GM19372 (cell line): ENCODE measurements at regions not wholly inside any gene's neighbourhood (a gene's known extent, or its start where the extent isn't known, plus 50 kb on each side); places are given as distances from the start of the nearest gene placed in this dataset.
A peak's percentile ranks its signal among the peaks of the same experiment; 100 is the strongest.

Source experiments
- ATAC-seq: cut with Tn5 transposase; IDR thresholded peaks from one replicate; pipeline ENCODE4 v1.9.1; 2021; ENCODE audit warnings: mild to moderate bottlenecking, low read depth, moderate library complexity; ENCODE audit not compliant: unreplicated experiment

DNA sequence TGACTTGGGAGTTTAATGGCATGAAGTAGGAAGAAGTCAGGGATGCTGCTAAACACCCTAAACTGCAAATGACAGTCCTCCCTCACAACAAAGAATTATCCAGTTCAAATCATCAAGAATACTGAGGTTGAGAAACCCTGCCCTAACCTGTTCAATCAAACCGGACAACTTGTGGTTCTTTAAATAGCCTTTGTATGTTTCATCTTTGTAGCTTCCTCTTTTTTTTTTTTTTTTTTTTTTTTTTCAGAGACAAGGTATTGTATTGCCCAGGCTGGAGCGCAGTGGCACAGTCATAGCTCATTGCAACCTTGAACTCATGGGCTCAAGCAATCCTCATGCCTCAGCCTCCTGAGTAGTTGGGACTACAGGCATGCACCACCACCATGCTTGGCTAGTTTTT is 52.5 kb upstream of the TTC29 start:
- no peak for ATAC-seq

DNA sequence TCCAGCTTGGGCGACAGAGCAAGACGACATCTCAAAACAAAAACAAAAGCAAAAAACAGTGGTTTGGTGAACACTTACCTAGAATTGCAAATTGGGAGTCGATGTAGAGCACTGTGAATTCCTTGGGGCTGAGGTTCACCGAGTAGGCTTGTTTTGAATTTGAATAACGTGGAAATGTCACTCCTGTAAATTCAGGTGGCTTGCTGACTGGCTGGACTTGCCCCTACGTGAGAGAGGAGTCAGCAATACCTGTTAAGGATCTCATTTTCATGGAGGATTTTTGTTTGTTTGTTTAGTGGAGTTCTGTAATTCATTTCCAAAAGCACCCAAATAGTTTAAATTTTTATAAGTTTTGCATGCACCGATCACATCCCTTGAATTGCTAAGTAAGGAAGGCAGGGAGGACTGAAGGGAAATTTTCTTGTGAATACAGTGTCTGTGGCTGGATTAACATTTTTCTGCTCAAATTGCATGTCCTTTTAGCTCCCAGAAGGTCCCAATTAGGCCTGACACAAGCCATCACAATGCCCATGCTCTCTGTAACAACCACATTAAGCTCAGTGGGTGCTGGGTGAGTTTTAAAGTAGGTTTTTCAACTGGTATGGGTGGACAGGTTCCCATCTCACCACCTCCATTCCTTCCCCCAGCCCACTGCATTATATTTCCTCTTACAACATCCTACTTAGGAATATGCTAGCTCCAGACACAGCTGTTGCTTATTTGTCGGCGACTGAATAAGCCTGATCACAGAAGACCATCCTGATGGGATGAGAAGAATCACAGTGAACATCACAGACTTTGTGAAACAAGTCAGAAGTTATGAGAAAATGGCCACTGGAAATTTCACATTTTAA is 58.5 kb upstream of the TTC29 start:
- ATAC-seq = no peak

DNA sequence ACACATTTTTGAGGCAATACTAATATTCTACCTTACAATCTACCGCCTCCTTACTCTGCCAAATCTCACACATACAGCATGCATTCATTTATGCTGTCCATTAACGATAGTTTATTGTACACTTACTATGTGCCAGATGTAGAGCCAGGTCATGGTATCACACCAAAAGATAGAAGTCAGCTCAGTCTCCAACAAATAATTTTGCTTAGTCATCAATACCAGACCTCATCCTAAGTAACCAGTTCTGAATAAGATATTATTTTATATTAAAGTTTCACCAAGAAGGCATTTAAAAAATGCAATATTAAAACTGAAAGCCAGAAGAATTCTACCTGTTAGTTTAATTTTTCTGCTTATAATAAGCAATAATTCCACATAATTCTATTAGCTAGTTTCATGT is 60.6 kb upstream of the TTC29 start:
- ATAC-seq = no peak

DNA sequence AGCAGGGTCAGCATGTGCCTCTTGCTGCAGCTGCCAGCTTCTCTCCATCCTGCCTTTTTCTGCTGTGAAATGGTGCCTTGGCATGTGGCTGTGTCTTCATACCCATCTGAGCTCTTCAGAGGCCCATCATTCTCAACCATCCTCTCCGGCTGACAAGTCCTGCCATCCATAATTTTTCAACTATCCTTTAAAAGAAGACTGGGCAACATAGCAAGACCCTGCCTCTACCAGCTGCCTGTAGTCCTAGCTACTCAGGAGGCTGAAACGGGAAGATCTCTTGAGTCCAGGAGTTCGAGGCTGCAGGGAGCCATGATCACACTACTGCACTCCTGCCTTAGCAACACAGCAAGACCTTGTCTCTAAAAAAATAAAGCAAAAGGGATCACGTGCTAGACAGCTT is 64.2 kb upstream of the TTC29 start:
- ATAC-seq = no peak

DNA sequence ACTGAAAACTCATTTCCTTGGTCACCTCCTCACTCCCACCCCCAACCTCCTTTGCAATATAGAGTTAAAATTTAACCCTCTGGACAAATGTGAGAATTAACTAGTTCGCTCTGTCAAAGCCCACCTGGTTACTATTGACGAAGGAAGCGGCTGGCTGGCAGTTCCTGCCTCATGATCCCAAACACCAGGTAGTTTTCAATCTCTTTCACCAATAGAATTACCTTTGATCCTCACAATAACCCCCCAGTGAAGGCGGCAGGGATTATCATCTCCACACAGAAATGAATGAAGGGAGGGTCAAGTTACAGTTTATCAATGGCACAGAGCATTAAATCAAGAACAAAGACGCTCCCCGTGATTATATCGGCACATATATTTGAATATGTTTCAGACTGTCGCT is 65.7 kb upstream of the TTC29 start:
- no peak for ATAC-seq

DNA sequence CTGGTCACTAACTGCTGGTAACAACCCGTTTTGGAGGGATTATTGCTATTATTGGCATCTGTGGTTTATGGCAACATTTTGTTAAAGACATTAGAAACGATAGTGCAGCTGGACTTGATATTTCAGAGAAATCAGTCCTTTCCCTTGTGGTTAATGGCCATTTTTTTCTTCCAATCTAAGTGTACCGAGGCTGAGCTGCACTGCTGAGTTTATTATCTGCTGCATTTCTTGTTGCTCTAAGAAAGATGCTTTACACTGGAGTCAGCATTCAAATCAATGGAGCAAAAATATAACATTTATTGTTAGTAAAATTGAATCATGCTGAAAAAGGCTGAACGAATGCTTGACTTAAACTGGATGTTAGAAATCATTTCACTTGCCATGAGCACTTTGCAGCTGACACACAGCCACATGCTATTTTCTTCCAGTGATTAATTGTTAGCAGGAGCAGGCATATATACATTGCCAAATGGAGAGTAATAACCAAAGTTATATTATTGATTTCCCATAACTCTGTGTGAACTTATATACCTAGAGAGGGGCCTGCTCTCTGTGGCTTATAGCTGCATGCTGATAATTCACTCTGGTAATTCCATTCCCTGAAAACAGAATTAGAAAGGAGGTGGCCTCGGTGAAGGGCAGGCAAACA is 66.5 kb upstream of the TTC29 start:
- ATAC-seq = no peak

DNA sequence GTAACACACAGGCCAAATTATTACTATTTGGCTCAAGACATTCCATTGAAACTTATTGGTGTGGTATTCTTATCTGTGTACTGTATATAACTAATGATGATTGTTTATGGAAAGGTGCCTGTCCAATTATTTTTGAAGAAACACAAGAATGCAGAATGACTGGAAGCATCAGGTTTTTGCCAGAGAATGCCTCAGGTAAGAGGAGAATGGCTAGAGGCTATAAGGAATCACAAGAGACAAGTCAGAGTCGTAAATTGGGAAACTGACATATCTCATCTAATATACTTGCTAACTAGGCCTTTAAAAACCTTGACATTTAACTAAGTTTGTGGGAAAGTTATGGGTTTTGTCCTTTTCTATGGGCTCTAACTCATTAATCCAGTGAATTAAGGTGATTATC is 69.3 kb upstream of the TTC29 start:
- no peak for ATAC-seq

DNA sequence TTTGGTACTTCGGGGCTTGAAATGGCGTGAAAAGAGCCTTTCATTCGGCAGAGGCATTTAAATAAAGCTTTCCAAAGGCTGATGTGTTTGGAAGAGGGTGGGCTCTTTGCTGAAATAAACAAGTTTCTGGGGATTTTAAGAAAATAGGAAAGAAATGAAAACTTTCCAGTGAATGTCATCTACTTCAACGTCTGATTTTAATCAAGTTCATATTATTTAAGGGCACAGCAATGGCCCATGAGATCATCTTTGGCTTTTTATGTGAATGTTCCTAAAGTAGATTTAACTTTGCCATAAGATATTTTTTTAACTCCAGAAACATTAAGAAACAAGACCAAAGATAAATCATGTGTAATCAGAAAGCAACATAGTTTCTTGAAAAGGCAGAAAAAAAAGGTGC is 69.8 kb upstream of the TTC29 start:
- ATAC-seq = no peak

DNA sequence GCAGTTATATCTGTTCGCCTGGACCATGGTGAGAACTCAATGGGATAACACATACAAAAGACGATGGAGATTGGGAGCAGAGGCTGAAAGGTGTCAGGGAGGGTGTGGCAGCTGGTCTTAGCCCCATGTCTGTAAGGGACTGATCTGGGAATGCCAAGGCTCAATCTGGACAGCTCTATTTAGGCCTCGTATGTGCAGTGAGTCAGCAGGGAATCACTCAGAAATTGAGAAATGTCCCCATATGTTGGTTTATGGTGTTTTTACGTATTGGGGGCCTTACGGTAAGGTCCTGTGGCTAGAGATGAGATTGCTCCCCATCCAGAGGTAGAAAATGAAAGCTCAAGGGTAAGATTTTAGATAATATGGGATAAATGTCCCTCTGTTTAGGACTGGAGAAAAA is 71.4 kb upstream of the TTC29 start:
- ATAC-seq = no peak

DNA sequence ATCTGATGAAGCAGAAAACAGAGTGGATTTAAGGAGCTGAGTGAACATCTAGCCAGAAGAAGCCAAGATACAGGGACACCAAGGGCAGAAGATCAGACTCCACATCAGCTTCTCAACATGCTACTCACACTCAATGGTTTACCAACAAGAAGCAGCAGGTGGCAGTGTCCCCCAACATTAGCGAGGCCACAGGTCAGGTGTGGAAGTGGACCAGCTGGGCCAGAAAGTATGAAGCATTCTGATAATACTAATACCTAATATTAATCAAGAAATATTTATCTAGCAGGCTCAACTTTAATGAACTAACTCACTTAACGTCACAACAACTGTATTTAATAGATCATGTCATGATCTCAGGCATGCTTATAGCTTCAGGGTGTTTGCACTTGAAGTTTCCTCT is 73.4 kb upstream of the TTC29 start:
- ATAC-seq = peak; percentile 88

DNA sequence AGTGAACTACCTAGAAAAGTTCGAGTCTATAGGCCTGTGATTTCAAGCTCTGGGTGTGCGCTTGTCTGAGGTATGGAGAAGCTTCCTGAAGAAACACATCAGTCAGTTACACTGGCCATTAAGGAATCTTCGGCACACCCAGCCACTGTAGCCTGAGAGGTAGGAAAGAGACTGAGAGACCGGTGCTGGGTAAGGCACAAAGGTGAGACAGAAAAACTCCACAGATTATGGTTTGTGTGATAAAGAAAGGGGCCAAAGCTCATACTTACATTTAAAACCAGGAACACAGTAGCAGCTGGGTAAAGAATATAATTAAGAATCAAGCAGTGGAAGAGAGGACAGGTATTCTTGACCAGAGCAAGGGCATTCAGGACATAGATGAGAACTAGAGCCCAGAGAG is 74.8 kb upstream of the TTC29 start:
- ATAC-seq = no peak

DNA sequence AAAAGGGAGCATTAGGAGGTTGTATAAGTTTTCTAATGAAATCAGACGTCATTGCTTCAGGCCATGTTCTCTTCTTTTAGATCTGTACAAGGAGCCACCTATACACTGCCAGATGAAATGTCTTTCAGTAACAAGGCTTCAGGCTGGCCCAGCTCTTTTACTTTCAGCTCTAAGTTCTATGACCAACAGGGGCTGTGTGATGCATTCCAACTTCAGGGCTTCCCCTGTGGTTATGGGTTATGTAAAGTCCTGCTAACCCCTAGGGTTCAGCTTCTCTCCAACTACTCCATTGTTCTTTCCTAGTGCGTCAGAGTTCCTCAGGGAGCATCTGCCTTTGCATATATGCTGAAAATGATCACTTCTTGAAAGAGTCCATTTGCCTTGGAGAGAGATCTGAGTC is 79.4 kb upstream of the TTC29 start:
- ATAC-seq = no peak

DNA sequence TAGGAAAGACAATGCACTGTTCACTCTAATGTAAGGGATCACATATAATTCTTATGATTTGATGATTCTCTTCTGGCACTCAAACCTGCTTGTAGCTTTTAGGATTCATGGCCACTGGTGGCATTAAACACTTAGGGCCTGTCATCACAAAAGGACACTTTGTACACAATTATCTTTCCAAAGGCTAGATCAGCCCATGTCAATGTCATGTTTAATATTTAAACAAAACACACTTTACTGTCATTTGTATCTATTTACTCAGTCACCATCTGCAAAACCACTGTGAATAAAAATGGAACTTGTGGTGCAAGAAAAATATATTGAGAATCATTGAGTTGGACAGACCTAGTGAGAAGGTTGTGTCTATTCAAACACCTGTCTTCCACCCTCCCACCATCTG is 83.6 kb upstream of the TTC29 start:
- ATAC-seq = no peak

DNA sequence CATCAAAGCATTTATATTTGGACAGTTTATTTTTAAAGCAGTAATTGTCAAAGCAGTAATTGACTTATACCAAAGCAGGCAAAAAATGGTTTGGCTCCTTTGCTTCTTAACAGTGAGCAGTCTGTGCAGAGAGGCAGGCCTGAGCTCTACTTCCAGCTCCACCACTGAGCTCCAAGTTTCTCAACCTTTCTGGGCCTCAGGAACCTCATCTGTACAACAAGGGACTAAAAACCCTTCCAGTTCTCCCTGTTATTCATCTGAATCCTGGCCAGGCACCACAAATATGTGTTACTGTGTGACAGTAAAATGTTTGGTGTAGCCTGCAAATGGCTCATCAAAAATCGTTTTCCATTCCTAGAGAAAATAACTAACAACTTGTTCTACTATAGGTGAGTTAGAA is 88.7 kb upstream of the TTC29 start:
- ATAC-seq = no peak

DNA sequence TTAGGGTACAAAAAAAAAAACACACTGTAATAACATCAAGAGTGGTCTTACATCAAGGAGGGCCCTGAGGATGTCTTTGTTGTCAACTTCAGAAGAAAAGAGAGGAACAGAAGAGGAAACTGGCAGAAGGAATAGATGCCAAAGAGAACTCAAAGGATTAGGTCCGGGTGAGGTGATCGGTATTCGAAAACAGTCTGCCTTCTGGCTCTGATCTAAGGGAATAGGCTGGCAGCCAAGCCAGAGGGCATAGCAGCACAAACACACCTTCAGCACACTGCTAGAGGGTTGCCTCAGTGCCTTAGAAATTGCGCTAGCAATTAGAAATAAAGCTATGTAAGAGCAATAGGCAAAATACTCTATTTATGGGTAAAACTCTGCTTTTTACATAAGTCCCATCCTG is 91.4 kb upstream of the TTC29 start:
- no peak for ATAC-seq

DNA sequence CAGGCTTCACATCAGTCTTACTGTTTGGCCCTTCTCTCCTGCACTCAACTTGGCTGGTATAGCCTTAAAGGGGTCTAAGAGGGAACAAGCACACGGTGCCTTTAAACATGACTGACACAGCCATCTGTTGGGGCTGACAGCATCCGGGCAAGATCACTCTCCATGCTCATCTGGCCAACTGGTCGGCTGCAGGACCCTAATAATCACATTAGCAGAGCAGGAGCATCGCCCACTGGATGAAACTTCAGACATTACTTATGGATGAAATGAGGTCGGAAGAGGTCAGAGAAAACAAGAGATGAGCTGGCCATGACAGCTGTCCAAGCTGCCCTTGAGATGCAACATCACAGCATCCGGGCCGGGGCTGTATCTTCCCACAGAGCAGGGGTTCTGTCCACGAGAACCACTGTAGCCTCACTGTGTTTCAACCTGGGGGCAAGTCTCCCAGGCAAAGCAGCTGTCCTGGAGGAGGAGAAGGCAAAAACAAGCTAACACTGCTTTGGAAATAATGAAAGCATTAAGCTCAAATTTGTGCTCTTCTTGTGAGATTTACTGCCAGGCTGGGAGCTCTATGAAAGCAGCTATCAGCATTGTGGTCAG is 94.4 kb upstream of the TTC29 start:
- ATAC-seq = no peak

DNA sequence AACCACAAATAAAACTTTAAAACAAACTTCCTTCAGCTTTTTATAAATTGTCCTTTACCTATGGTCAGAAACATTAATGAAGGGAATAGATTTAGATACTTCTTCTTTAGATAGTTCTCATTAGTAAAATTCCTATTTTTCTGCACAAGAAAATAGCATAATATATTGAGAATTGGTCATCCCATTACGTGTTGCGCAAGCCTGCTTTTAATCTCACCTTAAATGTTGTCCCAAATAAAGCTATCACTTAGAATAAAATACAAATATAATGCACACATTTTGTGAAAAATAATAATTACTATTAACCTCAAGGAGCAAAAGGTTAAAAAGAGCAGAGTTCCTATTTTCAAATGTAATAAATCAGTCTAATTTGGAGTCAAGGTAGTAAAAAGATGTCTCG is 95.2 kb upstream of the TTC29 start:
- no peak for ATAC-seq

DNA sequence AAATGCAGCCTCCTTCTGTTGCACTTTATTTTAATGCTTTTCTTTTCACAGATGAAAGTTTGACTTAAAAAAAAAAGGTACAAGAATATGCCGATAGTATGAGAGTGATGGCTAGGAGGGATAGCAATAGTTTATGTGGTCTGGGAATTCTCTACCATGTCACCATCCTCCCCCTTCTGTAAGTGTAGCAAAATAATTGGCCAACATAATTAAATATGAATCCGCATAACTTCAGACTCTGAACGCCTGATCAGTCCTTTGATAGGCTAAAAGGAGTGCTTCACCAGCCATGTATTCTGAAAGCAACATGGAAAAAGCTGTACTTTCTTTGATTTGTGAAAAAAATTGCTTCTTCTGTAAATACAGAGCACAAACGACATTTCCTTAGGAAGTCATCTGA is 95.7 kb upstream of the TTC29 start:
- ATAC-seq = no peak

DNA sequence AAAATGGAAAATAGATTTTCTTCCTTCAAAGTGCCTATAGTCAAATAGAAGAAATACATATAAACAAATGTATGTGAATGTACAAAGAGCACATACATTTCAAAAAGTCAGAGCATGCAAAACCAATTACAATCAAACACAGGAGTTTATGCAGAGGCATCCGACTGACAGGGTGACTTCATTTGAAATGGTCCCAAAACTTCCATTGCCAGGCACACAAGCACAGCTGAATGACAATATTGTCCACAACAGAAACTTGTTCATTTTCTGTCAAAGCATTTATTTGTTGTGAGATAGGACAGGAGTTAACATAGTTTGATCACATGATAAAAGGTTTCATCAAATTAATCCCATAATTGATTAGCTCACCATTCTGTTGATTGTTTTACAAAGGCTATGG is 96.4 kb upstream of the TTC29 start:
- ATAC-seq = no peak

DNA sequence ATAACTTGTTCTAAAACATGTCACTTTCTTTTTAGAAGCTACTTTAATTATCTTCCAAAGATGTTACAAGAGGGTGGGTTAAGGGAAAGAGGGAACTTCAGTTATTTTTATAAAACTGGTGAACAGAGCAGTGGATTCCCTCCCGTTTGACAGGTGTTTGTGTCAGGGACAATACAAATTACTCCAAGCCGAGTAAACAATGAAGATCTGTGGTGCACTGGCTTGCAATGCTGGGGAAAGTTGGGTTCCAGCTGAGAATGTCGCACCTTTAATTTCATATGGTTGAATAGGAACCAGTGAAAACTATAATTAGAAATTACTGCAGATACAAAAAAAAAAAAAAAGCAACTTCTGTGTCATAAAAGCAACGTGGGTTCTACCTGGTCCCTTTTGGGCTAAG is 98.6 kb upstream of the TTC29 start:
- ATAC-seq = no peak

DNA sequence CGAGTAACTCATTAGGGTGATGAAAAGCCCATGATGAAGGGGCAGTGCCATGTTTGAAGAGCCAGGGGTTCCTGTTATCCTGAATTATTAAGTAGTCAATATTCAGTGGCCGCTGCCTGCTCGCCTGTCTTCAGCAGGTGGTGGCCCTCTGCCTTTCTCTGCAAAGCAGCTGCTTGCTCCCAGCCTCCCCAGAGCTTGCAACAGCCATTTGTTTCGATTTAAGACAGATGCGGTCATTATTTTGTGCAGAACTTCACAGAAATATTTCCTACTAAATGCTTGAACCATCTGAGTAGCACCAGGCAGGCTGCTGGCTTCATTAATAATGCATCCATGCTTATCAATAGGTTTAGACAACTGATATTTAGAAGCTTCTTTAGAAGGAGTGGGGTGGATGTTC is 104.3 kb upstream of the TTC29 start:
- ATAC-seq = no peak

DNA sequence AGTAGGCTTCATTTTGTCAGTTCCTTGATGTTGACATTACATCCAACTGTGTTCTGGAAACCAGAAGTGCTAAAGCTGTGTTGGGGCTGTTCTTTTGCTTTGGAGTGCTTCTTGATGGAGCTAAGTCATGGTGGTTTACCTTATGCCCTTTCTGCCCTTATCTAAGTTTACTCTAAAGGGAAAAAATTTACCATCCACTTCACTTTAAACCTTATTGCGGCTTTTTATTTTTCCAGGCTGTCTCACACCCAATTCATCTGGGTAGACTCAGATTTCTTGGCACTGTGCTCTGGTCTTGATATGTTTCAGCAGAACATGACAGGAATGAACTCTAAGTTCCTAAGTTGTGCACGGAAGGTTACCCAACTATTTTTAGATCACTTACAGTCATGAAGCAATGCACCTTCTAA is 104.7 kb upstream of the TTC29 start:
- ATAC-seq = no peak
